ENCODE measurements at regions not wholly inside any gene's neighbourhood (a gene's known extent, or its start where the extent isn't known, plus 50 kb on each side); places are given as distances from the start of the nearest gene placed in this dataset.

GRCh38 chr7:15753887-15754579, 67.5 kb upstream of the MEOX2 start:
- no peak overlapping the region for H3K27ac ChIP-seq (ENCODE audit: low read depth, low read length)
- H3K4me3 ChIP-seq (ENCODE audit: low read depth, low read length): no peak overlapping the region
- H3K9me3 ChIP-seq (ENCODE audit: control insufficient read depth, insufficient read depth, low read length): no peaks in the 10 kb centered on the region
- POLR2A ChIA-PET: no interaction called here
- no peak for DNase-seq (ENCODE audit: low read depth, low spot score)
- CTCF ChIA-PET: no interaction called here
- no peaks in the 10 kb centered on the region for H3K27me3 ChIP-seq (ENCODE audit: control insufficient read depth, insufficient read depth, low read length)
- TF ChIP-seq, protein P1, sequence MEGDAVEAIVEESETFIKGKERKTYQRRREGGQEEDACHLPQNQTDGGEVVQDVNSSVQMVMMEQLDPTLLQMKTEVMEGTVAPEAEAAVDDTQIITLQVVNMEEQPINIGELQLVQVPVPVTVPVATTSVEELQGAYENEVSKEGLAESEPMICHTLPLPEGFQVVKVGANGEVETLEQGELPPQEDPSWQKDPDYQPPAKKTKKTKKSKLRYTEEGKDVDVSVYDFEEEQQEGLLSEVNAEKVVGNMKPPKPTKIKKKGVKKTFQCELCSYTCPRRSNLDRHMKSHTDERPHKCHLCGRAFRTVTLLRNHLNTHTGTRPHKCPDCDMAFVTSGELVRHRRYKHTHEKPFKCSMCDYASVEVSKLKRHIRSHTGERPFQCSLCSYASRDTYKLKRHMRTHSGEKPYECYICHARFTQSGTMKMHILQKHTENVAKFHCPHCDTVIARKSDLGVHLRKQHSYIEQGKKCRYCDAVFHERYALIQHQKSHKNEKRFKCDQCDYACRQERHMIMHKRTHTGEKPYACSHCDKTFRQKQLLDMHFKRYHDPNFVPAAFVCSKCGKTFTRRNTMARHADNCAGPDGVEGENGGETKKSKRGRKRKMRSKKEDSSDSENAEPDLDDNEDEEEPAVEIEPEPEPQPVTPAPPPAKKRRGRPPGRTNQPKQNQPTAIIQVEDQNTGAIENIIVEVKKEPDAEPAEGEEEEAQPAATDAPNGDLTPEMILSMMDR (IDR thresholded peaks at IDR 0.05; ENCODE audit: low read depth, low read length): no peak

GRCh38 chr7:15752377-15752776, 65.9 kb upstream of the MEOX2 start:
- Histone ChIP-seq H3K4me3 (ENCODE audit: low read depth, low read length) (no peak overlapping the region), H3K27ac (ENCODE audit: low read depth, low read length) (no peak overlapping the region), H3K27me3 (ENCODE audit: control insufficient read depth, insufficient read depth, low read length) (no peaks in the 10 kb centered on the region), H3K9me3 (ENCODE audit: control insufficient read depth, insufficient read depth, low read length) (no peaks in the 10 kb centered on the region)
- TF ChIP-seq, protein P1 (IDR thresholded peaks at IDR 0.05; ENCODE audit: low read depth, low read length): no peak
- POLR2A ChIA-PET: no interaction called here
- no peak for DNase-seq (ENCODE audit: low read depth, low spot score)
- CTCF ChIA-PET: interaction anchor here (2.2 kb wide), 1 partner anchor 31 kb away, joined by 7 read pairs; no protein-coding TSS in a partner anchor

DNA sequence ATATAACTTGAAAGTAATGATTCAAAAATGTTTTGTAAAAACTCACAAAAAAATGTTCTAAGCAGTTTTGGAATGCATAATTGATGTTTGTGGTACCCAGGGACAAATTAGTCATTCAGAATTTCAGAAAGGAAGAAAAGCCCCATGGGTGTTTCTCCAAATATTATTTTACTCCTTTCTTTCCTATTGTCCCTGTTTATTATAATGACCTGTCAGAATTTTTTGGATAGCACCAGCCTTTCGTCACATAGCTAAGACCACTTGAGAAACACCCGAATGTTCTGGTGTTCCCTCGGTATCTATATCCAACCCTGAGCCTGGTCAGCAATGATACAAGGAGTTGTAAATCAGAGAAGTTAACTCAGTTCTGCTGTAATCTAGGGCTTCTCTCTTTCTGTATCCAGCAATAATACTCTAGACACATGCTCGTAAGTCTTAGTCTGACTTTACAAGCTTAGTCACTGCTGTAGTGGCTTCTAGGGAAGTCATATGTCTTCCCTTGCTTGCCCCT, 64.8 kb upstream of the MEOX2 start:
- H3K27ac ChIP-seq (ENCODE audit: low read depth, low read length): no peak overlapping the region
- TF ChIP-seq, protein P1 (IDR thresholded peaks at IDR 0.05; ENCODE audit: low read depth, low read length): no peak
- no peak for DNase-seq (ENCODE audit: low read depth, low spot score)
- no peaks in the 10 kb centered on the region for H3K27me3 ChIP-seq (ENCODE audit: control insufficient read depth, insufficient read depth, low read length)
- ChIA-PET CTCF (interaction anchor here (2.2 kb wide), 1 partner anchor 30 kb away, joined by 7 read pairs; no protein-coding TSS in a partner anchor), POLR2A (no interaction called here)
- no peaks in the 10 kb centered on the region for H3K9me3 ChIP-seq (ENCODE audit: control insufficient read depth, insufficient read depth, low read length)
- no peak overlapping the region for H3K4me3 ChIP-seq (ENCODE audit: low read depth, low read length)

DNA sequence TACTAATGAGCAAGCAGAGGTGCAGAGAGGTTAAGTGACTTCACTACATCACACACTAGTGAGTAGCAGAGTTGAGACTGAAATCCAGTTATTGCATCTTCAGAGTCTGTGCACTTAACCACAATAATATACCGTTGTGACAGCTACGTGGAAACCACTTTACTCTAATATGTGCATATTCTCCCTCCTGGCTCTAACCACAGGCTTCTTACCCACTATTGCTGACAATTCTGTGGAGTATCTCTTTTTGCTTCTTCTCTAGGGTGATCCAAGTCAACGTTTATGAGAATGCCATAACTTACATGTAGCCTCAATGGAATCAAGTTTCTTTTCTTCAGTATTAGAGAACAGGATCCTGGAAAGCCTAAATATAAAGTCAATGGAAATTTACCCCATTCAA, 64.2 kb upstream of the MEOX2 start:
- H3K9me3 ChIP-seq (ENCODE audit: control insufficient read depth, insufficient read depth, low read length): no peaks in the 10 kb centered on the region
- no peak overlapping the region for H3K27ac ChIP-seq (ENCODE audit: low read depth, low read length)
- no peak overlapping the region for H3K4me3 ChIP-seq (ENCODE audit: low read depth, low read length)
- DNase-seq (ENCODE audit: low read depth, low spot score): no peak
- no peaks in the 10 kb centered on the region for H3K27me3 ChIP-seq (ENCODE audit: control insufficient read depth, insufficient read depth, low read length)
- ChIA-PET CTCF (interaction anchor here (2.2 kb wide), 1 partner anchor 30 kb away, joined by 7 read pairs; no protein-coding TSS in a partner anchor), POLR2A (no interaction called here)
- TF ChIP-seq, protein P1 (IDR thresholded peaks at IDR 0.05; ENCODE audit: low read depth, low read length): no peak

- DNase-seq (ENCODE audit: low read depth, low spot score): no peak
- Histone ChIP-seq H3K4me3 (ENCODE audit: low read depth, low read length) (no peak overlapping the region), H3K9me3 (ENCODE audit: control insufficient read depth, insufficient read depth, low read length) (no peaks in the 10 kb centered on the region), H3K27me3 (ENCODE audit: control insufficient read depth, insufficient read depth, low read length) (no peaks in the 10 kb centered on the region), H3K27ac (ENCODE audit: low read depth, low read length) (no peak overlapping the region)
- TF ChIP-seq, protein P1 (IDR thresholded peaks at IDR 0.05; ENCODE audit: low read depth, low read length): no peak
- POLR2A ChIA-PET: no interaction called here
- CTCF ChIA-PET: no interaction called here
Measured at GRCh38 chr7:15749631-15750030, 63.1 kb upstream of the MEOX2 start.

Measured in AG04450 (cell line).